Gastroesophageal sphincter (tissue), 4 donors: ENCODE measurements at regions not wholly inside any gene's neighbourhood (a gene's known extent, or its start where the extent isn't known, plus 50 kb on each side); places are given as distances from the start of the nearest gene placed in this dataset.
"Not testable (repeated sequence)": the region's sequence is repeated elsewhere in the genome, so short reads cannot be mapped to it uniquely, and the experiment has no call there.

Experiments used
- ATAC-seq: fragments of 150-250 bp; one replicate; pipeline ENCODE4 v1.9.1; 2016; ENCODE audit warnings: mild to moderate bottlenecking, moderate library complexity
- H3K27ac ChIP-seq, 4 donors: fragments of 200-600 bp; sonication (generic) in 3 of 4; 1 replicate in 3 of 4; 2 replicates in 1 of 4; pipeline ENCODE4 v1.5.1; 2016 to 2019
- H3K27me3 ChIP-seq: fragments of 200-600 bp; sonication (generic); one replicate; pipeline ENCODE4 v1.5.1; 2019
- H3K36me3 ChIP-seq, 2 donors: fragments of 200-600 bp; sonication (generic); one replicate each; pipeline ENCODE4 v1.5.1; 2019; ENCODE audit warnings: control low read depth in 1 of 2
- H3K4me1 ChIP-seq, 3 donors: fragments of 200-600 bp; sonication (generic); 1 replicate in 2 of 3; 2 replicates in 1 of 3; pipeline ENCODE4 v1.5.1; 2016 to 2019; ENCODE audit warnings: control low read depth in 2 of 3
- H3K4me3 ChIP-seq, 2 donors: fragments of 200-600 bp; sonication (generic); one replicate each; pipeline ENCODE4 v1.5.1; 2019; ENCODE audit warnings: mild to moderate bottlenecking in 1 of 2, moderate library complexity in 1 of 2
- H3K9me3 ChIP-seq, 3 donors: fragments of 200-600 bp; sonication (generic); one replicate each; pipeline ENCODE4 v1.5.1; 2017 to 2019; ENCODE audit warnings: control low read depth in 2 of 3
- EP300 ChIP-seq: sonication (generic); formaldehyde crosslinking; IDR thresholded peaks from one replicate; pipeline ENCODE4 v1.6.1; 2017; ENCODE audit warnings: antibody characterized with exemption, mild to moderate bottlenecking
- POLR2A ChIP-seq, 2 donors: fragments of 450-650 bp; IDR thresholded peaks; one replicate each; pipeline ENCODE4 v1.6.1; 2017; ENCODE audit warnings: antibody characterized with exemption in 2 of 2, mild to moderate bottlenecking in 2 of 2, moderate library complexity in 1 of 2
- POLR2AphosphoS5 ChIP-seq: sonication (generic); formaldehyde crosslinking; IDR thresholded peaks from one replicate; pipeline ENCODE4 v1.6.1; 2017; ENCODE audit warnings: antibody characterized with exemption
- WGBS, 2 donors: methylation state at CpG; one replicate each; pipeline ENCODE4 v1.1.5; 2018; ENCODE audit warnings: low coverage in 1 of 2; 5-methylcytosine and 5-hydroxymethylcytosine counted together
- TF ChIP-seq, protein P1 (sequence below), 4 experiments: fragments of 200-600 bp in 2 of 4; fragments of 450-650 bp in 2 of 4; sonication (generic) in 1 of 4; IDR thresholded peaks; one replicate each; pipeline ENCODE4 v1.5.1; 2017 to 2019; ENCODE audit warnings: antibody characterized with exemption in 4 of 4, mild to moderate bottlenecking in 2 of 4, moderate library complexity in 2 of 4

DNA sequence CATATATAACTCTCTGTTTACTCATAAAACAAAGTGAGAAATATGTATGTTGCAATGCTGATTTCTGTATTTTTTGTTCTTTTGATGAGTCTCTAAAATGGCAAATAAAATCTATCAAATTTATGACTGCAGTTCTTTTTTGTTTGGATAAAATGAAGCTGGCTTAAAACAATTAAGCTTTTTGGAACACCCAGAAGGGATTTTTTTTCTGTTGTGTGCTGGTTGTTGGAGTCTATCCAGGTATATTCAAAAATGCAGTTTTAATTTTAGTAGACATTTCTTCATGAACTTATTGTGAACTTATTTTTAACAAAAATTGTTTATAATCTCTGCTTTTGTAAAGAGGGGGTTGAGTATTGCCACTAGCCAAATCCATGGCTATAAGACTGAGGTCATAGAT is 405.5 kb downstream of the RAP2B start:
- Histone ChIP-seq H3K27me3 (no peaks in the 10 kb centered on the region), H3K4me1 (peaks cover 0 to 5% (median 0%) of the 10 kb centered on the region in 3 donors), H3K4me3 (no peak overlapping the region), H3K27ac (no peak overlapping the region), H3K36me3 (no peaks in the 10 kb centered on the region), H3K9me3 (peaks cover 0 to 27% (median 0%) of the 10 kb centered on the region in 3 donors)
- TF ChIP-seq POLR2AphosphoS5, result no peak
- TF ChIP-seq EP300, result no peak
- TF ChIP-seq, protein P1, sequence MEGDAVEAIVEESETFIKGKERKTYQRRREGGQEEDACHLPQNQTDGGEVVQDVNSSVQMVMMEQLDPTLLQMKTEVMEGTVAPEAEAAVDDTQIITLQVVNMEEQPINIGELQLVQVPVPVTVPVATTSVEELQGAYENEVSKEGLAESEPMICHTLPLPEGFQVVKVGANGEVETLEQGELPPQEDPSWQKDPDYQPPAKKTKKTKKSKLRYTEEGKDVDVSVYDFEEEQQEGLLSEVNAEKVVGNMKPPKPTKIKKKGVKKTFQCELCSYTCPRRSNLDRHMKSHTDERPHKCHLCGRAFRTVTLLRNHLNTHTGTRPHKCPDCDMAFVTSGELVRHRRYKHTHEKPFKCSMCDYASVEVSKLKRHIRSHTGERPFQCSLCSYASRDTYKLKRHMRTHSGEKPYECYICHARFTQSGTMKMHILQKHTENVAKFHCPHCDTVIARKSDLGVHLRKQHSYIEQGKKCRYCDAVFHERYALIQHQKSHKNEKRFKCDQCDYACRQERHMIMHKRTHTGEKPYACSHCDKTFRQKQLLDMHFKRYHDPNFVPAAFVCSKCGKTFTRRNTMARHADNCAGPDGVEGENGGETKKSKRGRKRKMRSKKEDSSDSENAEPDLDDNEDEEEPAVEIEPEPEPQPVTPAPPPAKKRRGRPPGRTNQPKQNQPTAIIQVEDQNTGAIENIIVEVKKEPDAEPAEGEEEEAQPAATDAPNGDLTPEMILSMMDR (IDR thresholded peaks at IDR 0.05), result no peak
- TF ChIP-seq POLR2A (IDR thresholded peaks at IDR 0.05), result no peak
- ATAC-seq, result no peak

DNA sequence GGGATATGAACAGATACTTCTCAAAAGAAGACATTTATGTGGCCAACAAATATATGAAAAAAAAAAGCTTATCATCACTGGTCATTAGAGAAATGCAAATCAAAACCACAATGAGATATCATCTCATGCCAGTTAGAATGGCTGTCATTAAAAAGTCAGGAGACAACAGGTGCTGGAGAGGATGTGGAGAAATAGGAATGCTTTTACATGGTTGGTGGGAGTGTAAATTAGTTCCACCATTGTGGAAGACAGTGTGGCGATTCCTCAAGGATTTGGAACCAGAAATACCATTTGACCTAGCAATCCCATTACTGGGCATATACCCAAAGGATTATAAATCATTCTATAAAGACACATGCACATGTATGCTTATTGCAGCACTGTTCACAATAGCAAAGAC is 408.5 kb downstream of the RAP2B start:
- H3K4me1 ChIP-seq, H3K9me3 ChIP-seq, H3K4me3 ChIP-seq, H3K36me3 ChIP-seq, H3K27ac ChIP-seq, ATAC-seq, H3K27me3 ChIP-seq: not testable (repeated sequence)
- WGBS, 2 donors, result 100% methylated on average over 1 of the region's 1 CpG

DNA sequence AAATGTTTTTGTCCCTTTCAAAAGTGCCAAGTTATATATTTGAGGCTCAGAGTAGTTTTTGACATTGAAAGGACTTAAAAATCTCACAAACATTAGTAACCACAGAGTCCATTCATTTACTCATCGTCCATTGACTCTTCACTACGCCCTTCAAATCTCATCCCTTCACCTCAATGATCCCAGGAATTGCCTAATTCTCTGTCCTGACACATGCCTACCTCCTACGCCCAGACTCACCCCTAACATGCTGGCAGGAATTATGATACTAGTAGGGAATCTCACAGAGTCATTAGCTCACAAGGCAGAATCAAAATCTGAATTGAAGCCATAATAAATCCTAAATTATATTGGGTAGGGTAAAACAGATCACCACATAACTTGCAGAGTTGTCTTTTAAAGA is 410.1 kb downstream of the RAP2B start:
- Histone ChIP-seq H3K36me3 (no peaks in the 10 kb centered on the region), H3K9me3 (no peaks in the 10 kb centered on the region), H3K27ac (no peak overlapping the region), H3K4me3 (no peak overlapping the region), H3K27me3 (no peaks in the 10 kb centered on the region), H3K4me1 (peaks cover 0 to 5% (median 0%) of the 10 kb centered on the region in 3 donors)
- TF ChIP-seq, protein P1 (IDR thresholded peaks at IDR 0.05), result no peak
- TF ChIP-seq POLR2A (IDR thresholded peaks at IDR 0.05), result no peak
- TF ChIP-seq EP300, result no peak
- TF ChIP-seq POLR2AphosphoS5, result no peak
- no peak for ATAC-seq
- WGBS, 2 donors, result 75 to 92% methylated on average over 3 of the region's 3 CpGs

DNA sequence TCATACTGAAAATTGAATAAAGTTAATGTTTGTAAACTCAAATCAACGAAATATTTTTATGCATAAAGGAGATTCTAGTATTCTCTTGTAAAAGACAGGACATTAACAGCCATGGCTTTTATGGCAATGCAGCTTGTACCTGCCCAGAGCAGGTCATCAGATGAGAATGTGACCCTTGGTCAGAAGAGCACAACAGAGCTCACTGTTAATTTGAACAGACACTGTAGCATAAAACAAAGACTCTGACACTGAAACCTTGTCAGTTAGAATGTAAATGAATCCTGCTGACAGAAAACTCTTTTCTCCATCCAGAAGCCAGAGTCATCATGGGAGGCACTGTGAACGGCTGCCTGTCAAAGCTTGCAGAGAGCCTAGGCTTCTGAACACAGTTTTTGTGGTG is 410.6 kb downstream of the RAP2B start:
- WGBS, 2 donors, result 43 to 73% methylated on average over 2 of the region's 2 CpGs
- H3K27me3 ChIP-seq, result no peaks in the 10 kb centered on the region
- H3K4me3 ChIP-seq, result no peak overlapping the region
- no peaks in the 10 kb centered on the region for H3K36me3 ChIP-seq
- TF ChIP-seq, protein P1 (IDR thresholded peaks at IDR 0.05), result no peak
- TF ChIP-seq POLR2A (IDR thresholded peaks at IDR 0.05) (no peak), POLR2AphosphoS5 (no peak), EP300 (no peak)
- H3K27ac ChIP-seq, result no peak overlapping the region
- H3K4me1 ChIP-seq, result peaks cover 0 to 2% (median 0%) of the 10 kb centered on the region in 3 donors
- no peak for ATAC-seq
- no peaks in the 10 kb centered on the region for H3K9me3 ChIP-seq

DNA sequence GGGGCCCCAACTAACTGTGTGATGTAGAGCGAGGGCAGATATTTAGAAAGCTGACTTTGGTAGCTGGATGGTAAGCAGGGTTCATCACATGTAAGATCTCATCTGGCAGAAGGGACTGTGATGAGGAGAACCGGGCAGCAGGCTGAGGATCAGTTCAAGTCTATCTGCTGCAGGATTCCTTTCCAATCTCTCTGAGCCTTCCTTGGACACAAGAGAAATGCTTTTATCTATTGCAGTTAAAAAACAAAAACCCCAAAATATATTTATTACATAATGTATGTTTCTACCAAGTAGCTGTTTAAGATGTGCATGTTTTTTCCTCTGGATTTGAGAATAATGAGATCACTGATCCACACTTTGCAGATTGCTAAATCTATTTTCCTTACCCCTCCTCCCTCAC is 411.5 kb downstream of the RAP2B start:
- 86 to 90% methylated on average over 2 of the region's 2 CpGs for WGBS, 2 donors

More for the DNA sequence above, 411.5 kb downstream of the RAP2B start:
- ATAC-seq, result no peak
- Histone ChIP-seq H3K27ac (no peak overlapping the region), H3K36me3 (no peaks in the 10 kb centered on the region), H3K4me1 (no peaks in the 10 kb centered on the region), H3K9me3 (no peaks in the 10 kb centered on the region), H3K27me3 (no peaks in the 10 kb centered on the region), H3K4me3 (no peak overlapping the region)
- TF ChIP-seq, protein P1 (IDR thresholded peaks at IDR 0.05), result no peak
- TF ChIP-seq POLR2A (IDR thresholded peaks at IDR 0.05), result no peak
- no peak for TF ChIP-seq POLR2AphosphoS5
- TF ChIP-seq EP300, result no peak
